K562 (cell line): ENCODE measurements at regions not wholly inside any gene's neighbourhood (a gene's known extent, or its start where the extent isn't known, plus 50 kb on each side); places are given as distances from the start of the nearest gene placed in this dataset.
A peak's percentile ranks its signal among the peaks of the same experiment; 100 is the strongest.

Experiments used
- ATAC-seq: fragments of 200-7000 bp; cut with Tn5 transposase; 3 replicates; pipeline ENCODE4 v1.9.1; 2020; ENCODE audit warnings: moderate library complexity
- BruUV-seq: library from RNA; stranded (reverse); fragments of 400-500 nt; replicated peaks from 2 replicates; lab custom pipeline; 2021; lab: Mats Ljungman, UMichigan
- CTCF ChIA-PET: fragments of 300-600 bp; formaldehyde crosslinking; extraction: SDS; loops from one replicate; lab custom pipeline; 2021; ENCODE audit warnings: low intra/inter-chr PET ratio; lab: Yijun Ruan, JAX
- POLR2A ChIA-PET: fragments of 300-600, 350-650 bp; sonication (Branson Sonifier 250); formaldehyde crosslinking; extraction: SDS; loops from one replicate; lab custom pipeline; 2021; ENCODE audit warnings: antibody characterized with exemption, inconsistent platforms; lab: Yijun Ruan, JAX
- DNase-seq, 4 experiments: peaks; one replicate each; pipeline versions ENCODE4 v3.0.0 to v3.0.0-alpha.2; 2011 to 2018; ENCODE audit warnings: low spot score in 3 of 4, mixed read lengths in 3 of 4; ENCODE audit errors: extremely low read depth in 1 of 4
- FAIRE-seq: peaks from 2 replicates; lab custom pipeline; 2011; peaks lifted over from hg19 to GRCh38; lab: Jason Lieb, UNC
- H2AFZ ChIP-seq: 2 replicates; pipeline ENCODE4 v1.6.0; 2011; ENCODE audit warnings: low read depth, low read length, control low read depth, inconsistent platforms
- H3K27ac ChIP-seq: fragments of 200-600 bp; 3 replicates; pipeline ENCODE4 v1.8.0; 2011; ENCODE audit warnings: low read depth, mild to moderate bottlenecking, control low read depth, inconsistent platforms, low read length, moderate library complexity, mixed read lengths; ENCODE audit errors: extremely low read depth
- H3K27me3 ChIP-seq, 2 experiments: fragments of 300-600 bp in 1 of 2; 2 replicates in 1 of 2; 3 replicates in 1 of 2; pipeline versions ENCODE4 v1.6.0 to v1.8.0; 2011; ENCODE audit warnings: inconsistent platforms in 2 of 2, low read length in 2 of 2, mild to moderate bottlenecking in 1 of 2, mixed read lengths in 1 of 2, moderate library complexity in 1 of 2; ENCODE audit not compliant: control insufficient read depth in 2 of 2, insufficient read depth in 2 of 2
- H3K36me3 ChIP-seq: fragments of 300-600 bp; 3 replicates; pipeline ENCODE4 v1.8.0; 2011; ENCODE audit warnings: mild to moderate bottlenecking, low read length, inconsistent platforms; ENCODE audit not compliant: control insufficient read depth, insufficient read depth
- H3K4me1 ChIP-seq, 2 experiments: fragments of 200-600 bp in 1 of 2; replicated peaks in 1 of 2; 2 replicates in 1 of 2; 3 replicates in 1 of 2; pipeline versions ENCODE4 v1.5.1 to v1.8.0; 2011; ENCODE audit warnings: inconsistent platforms in 2 of 2, low read length in 2 of 2, mild to moderate bottlenecking in 1 of 2, mixed read lengths in 1 of 2, moderate library complexity in 1 of 2; ENCODE audit not compliant: control insufficient read depth in 2 of 2, insufficient read depth in 2 of 2
- H3K4me2 ChIP-seq: 2 replicates; pipeline ENCODE4 v1.6.1; 2011; ENCODE audit warnings: low read length, control low read depth, inconsistent platforms, mixed read lengths; ENCODE audit not compliant: insufficient read depth
- H3K4me3 ChIP-seq: fragments of 200-600 bp; sonication (generic), shearing (Covaris generic); 2 replicates; pipeline ENCODE4 v1.5.1; 2016; ENCODE audit warnings: control low read depth, inconsistent platforms
- H3K79me2 ChIP-seq: fragments of 200-600 bp; 3 replicates; pipeline ENCODE4 v1.8.0; 2011; ENCODE audit warnings: low read length, inconsistent platforms; ENCODE audit not compliant: control insufficient read depth, insufficient read depth
- H3K9ac ChIP-seq, 2 experiments: 2 replicates each; pipeline versions ENCODE4 v1.6.0 to v1.6.1; 2011; ENCODE audit warnings: low read depth in 2 of 2, low read length in 2 of 2, control low read depth in 1 of 2, inconsistent platforms in 1 of 2, mild to moderate bottlenecking in 1 of 2, mixed read lengths in 1 of 2; ENCODE audit not compliant: insufficient read depth in 1 of 2
- H3K9me1 ChIP-seq: one replicate; pipeline ENCODE4 v1.6.0; 2011; ENCODE audit warnings: inconsistent platforms, mild to moderate bottlenecking, low read length, moderate library complexity; ENCODE audit not compliant: control insufficient read depth, insufficient read depth
- H3K9me3 ChIP-seq: replicated peaks from 2 replicates; pipeline ENCODE4 v1.5.1; 2011; ENCODE audit warnings: low read depth, low read length, inconsistent platforms; ENCODE audit not compliant: control insufficient read depth, insufficient read depth
- H4K20me1 ChIP-seq: replicated peaks from 2 replicates; pipeline ENCODE4 v1.6.1; 2011; ENCODE audit warnings: low read length, inconsistent platforms, mixed read lengths; ENCODE audit not compliant: control insufficient read depth, insufficient read depth
- MAFK ChIP-seq: IDR thresholded peaks from 2 replicates; pipeline ENCODE4 v1.6.1; 2011; ENCODE audit warnings: low read length, improper control_type of control experiment
- MYNN ChIP-seq, 2 experiments: sonication (generic); formaldehyde crosslinking in 1 of 2; IDR thresholded peaks; 2 replicates each; pipeline versions ENCODE4 v1.5.0 to v1.6.1; 2016 to 2020; ENCODE audit warnings: antibody characterized with exemption in 1 of 2, missing genetic modification reagents in 1 of 2
- SPI1 ChIP-seq: IDR thresholded peaks from 2 replicates; pipeline ENCODE4 v1.6.1; 2011; ENCODE audit warnings: low read depth, low read length, control low read depth, borderline replicate concordance
- ZNF408 ChIP-seq: fragments of 250-450 bp; sonication (Bioruptor Pico); IDR thresholded peaks from 2 replicates; pipeline ENCODE4 v1.4.0; 2020; ENCODE audit warnings: low read depth, mild to moderate bottlenecking, moderate library complexity
- WGBS: fragments of 100-300 bp; shearing (Covaris generic); methylation state at CpG from one replicate; pipeline ENCODE4 v1.1.6; 2016; ENCODE audit warnings: low coverage, mixed read lengths; ENCODE audit not compliant: insufficient coverage; ENCODE audit errors: missing lambda C conversion rate; 5-methylcytosine and 5-hydroxymethylcytosine counted together
- in situ Hi-C: fragments of 300-500 bp; cut with MboI; formaldehyde crosslinking; loops from 4 replicates; pipeline ENCODE4 v1.15.0; 2018; ENCODE audit warnings: inconsistent platforms, mixed read lengths
- intact Hi-C: fragments of 100-400 bp; cut with micrococcal nuclease; formaldehyde crosslinking; loops from 2 replicates; pipeline ENCODE4 v1.14.2; 2022

DNA sequence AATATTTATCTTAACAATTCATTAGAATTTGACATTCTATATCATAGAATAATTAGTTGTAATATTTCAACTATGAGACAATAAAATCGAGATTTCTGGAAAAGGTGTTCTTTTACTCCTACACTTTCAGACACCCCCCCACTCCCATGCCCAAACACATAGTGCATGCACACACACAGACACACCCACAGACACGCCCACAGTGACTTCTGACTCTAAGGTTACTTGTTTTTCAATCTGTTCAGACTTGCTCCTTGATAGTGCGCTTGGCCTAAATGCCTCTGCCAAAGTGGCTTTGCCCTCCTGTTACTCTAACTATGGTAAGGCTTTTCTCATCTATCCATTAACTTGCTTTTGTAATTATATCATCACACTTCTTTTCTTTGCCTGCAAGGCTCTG, 144.0 kb upstream of the PPP1R3A start:
- Histone ChIP-seq H2AFZ (no peak overlapping the region), H3K79me2 (no peaks in the 10 kb centered on the region), H3K4me2 (no peak overlapping the region), H3K9me1 (no peaks in the 10 kb centered on the region), H3K4me3 (no peak overlapping the region), H3K27ac (no peak overlapping the region), H3K4me1 (no peaks in the 10 kb centered on the region), H4K20me1 (no peaks in the 10 kb centered on the region), H3K27me3 (no peaks in the 10 kb centered on the region), H3K9me3 (no peaks in the 10 kb centered on the region), H3K9ac (no peak overlapping the region), H3K36me3 (no peaks in the 10 kb centered on the region)
- DNase-seq (no peak), ATAC-seq (no peak), FAIRE-seq (no peak)
- intact Hi-C loops = no loop called here
- in situ Hi-C loops = no loop called here
- TF ChIP-seq ZNF408 (CRISPR knock-in tag) (no peak), MYNN (IDR thresholded peaks at IDR 0.05) (no peak), MYNN (CRISPR knock-in tag; IDR thresholded peaks at IDR 0.05) (no peak)
- ChIA-PET POLR2A (no interaction called here), CTCF (no interaction called here)
- BruUV-seq = no TSS peak
- 0% methylated on average over 3 of the region's 3 CpGs for WGBS

DNA sequence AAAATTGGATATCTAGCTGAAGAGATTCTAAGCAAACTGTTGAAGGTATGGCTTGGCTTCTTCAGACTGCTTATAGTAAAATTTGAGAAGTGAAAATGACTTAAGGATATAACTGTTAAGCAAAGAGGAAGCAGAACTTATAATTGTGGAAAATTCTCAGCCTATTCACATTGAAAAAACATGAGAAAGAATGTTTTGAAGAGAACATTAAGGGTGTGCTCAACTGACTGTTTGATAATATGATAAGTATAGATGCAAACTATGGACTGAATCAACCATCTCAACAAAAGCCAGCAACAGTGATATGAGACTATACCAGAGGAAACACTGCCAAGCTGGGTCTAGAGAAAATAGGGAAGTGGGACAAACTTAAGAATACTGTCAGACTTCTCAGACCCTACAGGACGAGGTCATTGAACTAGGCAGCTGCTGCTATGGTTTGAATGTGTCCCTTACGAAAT, 133.1 kb upstream of the PPP1R3A start:
- Histone ChIP-seq H3K4me1 (no peaks in the 10 kb centered on the region), H3K4me3 (no peak overlapping the region), H3K4me2 (no peak overlapping the region), H3K9me3 (no peaks in the 10 kb centered on the region), H4K20me1 (no peaks in the 10 kb centered on the region), H3K36me3 (no peaks in the 10 kb centered on the region), H2AFZ (no peak overlapping the region), H3K9ac (no peak overlapping the region), H3K79me2 (no peaks in the 10 kb centered on the region), H3K9me1 (no peaks in the 10 kb centered on the region), H3K27me3 (no peaks in the 10 kb centered on the region), H3K27ac (no peak overlapping the region)
- no peak for TF ChIP-seq MAFK
- 0 out of 2 replicates have a peak, but pooled peaks have one; percentile 6 for TF ChIP-seq SPI1
- POLR2A ChIA-PET = no interaction called here
- no TSS peak for BruUV-seq
- CTCF ChIA-PET = no interaction called here
- no peak for DNase-seq
- in situ Hi-C loops (no loop called here), intact Hi-C loops (no loop called here)
- FAIRE-seq = no peak
- WGBS = 0% methylated on average over 2 of the region's 2 CpGs
- no peak for ATAC-seq
